ENCODE measurements at regions not wholly inside any gene's neighbourhood (a gene's known extent, or its start where the extent isn't known, plus 50 kb on each side); places are given as distances from the start of the nearest gene placed in this dataset.

DNA sequence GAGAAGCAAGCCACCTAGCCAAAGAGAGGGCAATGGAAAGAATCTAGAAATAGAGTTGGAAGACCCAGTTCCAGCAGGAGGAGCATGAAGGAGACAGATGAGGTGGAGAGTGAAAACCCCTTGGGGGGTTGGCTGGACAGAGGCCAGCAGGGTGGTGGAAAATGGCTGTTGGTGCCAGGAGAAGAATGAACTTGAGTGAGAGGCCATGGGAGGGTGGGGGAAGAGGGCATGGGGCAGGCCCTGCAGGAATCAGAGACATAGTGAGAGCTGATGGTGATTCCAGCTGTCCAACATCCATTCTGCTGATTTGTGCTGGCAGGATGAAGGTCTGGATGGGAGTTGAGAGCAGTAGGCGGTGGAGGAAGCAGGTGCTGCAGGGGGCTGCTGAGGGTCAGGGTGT, 108.0 kb upstream of the TNP1 start:
- TF ChIP-seq CTCF (IDR thresholded peaks at IDR 0.05; ENCODE audit: low read depth, low read length), result no peak
- no peak for TF ChIP-seq MYC (IDR thresholded peaks at IDR 0.05; ENCODE audit: low read depth, low read length)
- TF ChIP-seq, protein P1, sequence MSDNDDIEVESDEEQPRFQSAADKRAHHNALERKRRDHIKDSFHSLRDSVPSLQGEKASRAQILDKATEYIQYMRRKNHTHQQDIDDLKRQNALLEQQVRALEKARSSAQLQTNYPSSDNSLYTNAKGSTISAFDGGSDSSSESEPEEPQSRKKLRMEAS (IDR thresholded peaks at IDR 0.05; ENCODE audit: low read depth, low read length), result no peak
- TF ChIP-seq POLR2A (IDR thresholded peaks at IDR 0.05; ENCODE audit: extremely low read depth, insufficient read length), result no peak

All from NB4 (cell line).